Activated T-cell treated with anti-CD3 and anti-CD28 coated beads, Interleukin-2, amount 50 U/mL, for 72 hours (primary cell): ENCODE measurements at regions not wholly inside any gene's neighbourhood (a gene's known extent, or its start where the extent isn't known, plus 50 kb on each side); places are given as distances from the start of the nearest gene placed in this dataset.

Source experiments
- ATAC-seq, 2 donors: fragments of 150-1000 bp; cut with Tn5 transposase; replicated peaks in 1 of 2; 2 replicates each; pipeline ENCODE4 v1.10.0; 2021; ENCODE audit warnings: moderate library complexity in 2 of 2, mild to moderate bottlenecking in 1 of 2
- DNase-seq, 2 donors: peaks; one replicate each; pipeline ENCODE4 v3.0.0; 2021 to 2022; ENCODE audit warnings: mixed read lengths in 1 of 2
- H3K27ac Mint-ChIP-seq: one replicate; pipeline ENCODE4 v1.8.0; 2022; ENCODE audit warnings: mild to moderate bottlenecking, moderate library complexity, mixed read lengths
- H3K27me3 Mint-ChIP-seq: one replicate; pipeline ENCODE4 v1.8.0; 2022; ENCODE audit warnings: low read depth, mixed read lengths
- H3K36me3 Mint-ChIP-seq, 2 donors: one replicate each; pipeline ENCODE4 v1.8.0; 2022; ENCODE audit warnings: mixed read lengths in 2 of 2, mild to moderate bottlenecking in 1 of 2; ENCODE audit not compliant: insufficient read depth in 2 of 2
- H3K4me1 Mint-ChIP-seq: one replicate; pipeline ENCODE4 v1.8.0; 2022; ENCODE audit warnings: low read depth, mixed read lengths
- H3K4me3 Mint-ChIP-seq, 2 donors: one replicate each; pipeline ENCODE4 v1.8.0; 2022; ENCODE audit warnings: mild to moderate bottlenecking in 2 of 2, mixed read lengths in 2 of 2, moderate library complexity in 2 of 2
- H3K9me3 Mint-ChIP-seq, 2 donors: one replicate each; pipeline ENCODE4 v1.8.0; 2022; ENCODE audit warnings: mixed read lengths in 2 of 2

- Mint-ChIP-seq H3K27ac (no peak overlapping the region), H3K36me3 (peaks cover 0 to 2% of the 10 kb centered on the region in 2 donors), H3K27me3 (no peaks in the 10 kb centered on the region), H3K9me3 (peaks cover 0 to 5% of the 10 kb centered on the region in 2 donors), H3K4me1 (peaks cover 18% of the 10 kb centered on the region), H3K4me3 (no peak overlapping the region)
- ATAC-seq (no peak), DNase-seq (no peak)
Measured at GRCh38 chr11:44670794-44671193, 56.0 kb upstream of the TSPAN18 start.

DNA sequence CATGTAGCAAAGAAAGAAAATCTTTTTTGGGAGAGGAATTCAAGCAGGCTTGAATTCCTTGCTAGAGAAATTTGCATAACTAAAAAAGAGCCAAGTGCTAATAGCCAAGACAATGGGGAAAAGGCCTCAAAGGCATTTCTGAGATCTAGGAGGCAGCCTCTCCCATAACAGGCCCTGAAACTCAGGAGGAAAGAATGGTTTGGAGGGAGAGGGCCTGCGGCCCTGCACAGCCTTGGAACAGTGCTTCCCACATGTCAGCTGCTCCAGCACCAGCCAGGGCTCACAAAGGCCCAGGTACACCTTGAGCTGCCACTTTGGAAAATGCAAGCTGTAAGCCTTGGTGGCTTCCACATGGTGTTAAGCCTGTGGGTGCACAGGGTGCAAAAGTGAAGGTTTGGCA is 55.5 kb upstream of the TSPAN18 start:
- DNase-seq (no peak), ATAC-seq (no peak)
- H3K27me3 Mint-ChIP-seq: no peaks in the 10 kb centered on the region
- H3K4me3 Mint-ChIP-seq: no peak overlapping the region
- peaks cover 0 to 2% of the 10 kb centered on the region in 2 donors for H3K36me3 Mint-ChIP-seq
- H3K27ac Mint-ChIP-seq: no peak overlapping the region
- H3K4me1 Mint-ChIP-seq: peaks cover 18% of the 10 kb centered on the region
- H3K9me3 Mint-ChIP-seq: peaks cover 0 to 5% of the 10 kb centered on the region in 2 donors

- no peaks in the 10 kb centered on the region for H3K27me3 Mint-ChIP-seq
- H3K4me3 Mint-ChIP-seq: no peak overlapping the region
- peaks cover 18% of the 10 kb centered on the region for H3K4me1 Mint-ChIP-seq
- no peak for DNase-seq
- no peak overlapping the region for H3K27ac Mint-ChIP-seq
- ATAC-seq: no peak
- H3K9me3 Mint-ChIP-seq: peaks cover 0 to 5% of the 10 kb centered on the region in 2 donors
- peaks cover 0 to 2% of the 10 kb centered on the region in 2 donors for H3K36me3 Mint-ChIP-seq
Measured at GRCh38 chr11:44673688-44674087, 53.1 kb upstream of the TSPAN18 start.

- Mint-ChIP-seq H3K36me3 (peaks cover 0 to 2% of the 10 kb centered on the region in 2 donors), H3K4me1 (peaks cover 18% of the 10 kb centered on the region), H3K9me3 (peaks cover 0 to 5% of the 10 kb centered on the region in 2 donors), H3K4me3 (no peak overlapping the region), H3K27me3 (no peaks in the 10 kb centered on the region), H3K27ac (no peak overlapping the region)
- DNase-seq (no peak), ATAC-seq (peak; percentile 39 to 44)
Measured at GRCh38 chr11:44674809-44675208, 52.0 kb upstream of the TSPAN18 start.

- peaks cover 29% of the 10 kb centered on the region for H3K4me1 Mint-ChIP-seq
- no peaks in the 10 kb centered on the region for H3K27me3 Mint-ChIP-seq
- H3K27ac Mint-ChIP-seq: no peak overlapping the region
- no peak overlapping the region for H3K4me3 Mint-ChIP-seq
- no peak for DNase-seq
- no peak for ATAC-seq
- H3K9me3 Mint-ChIP-seq: peaks cover 0 to 3% of the 10 kb centered on the region in 2 donors
- H3K36me3 Mint-ChIP-seq: peaks cover 0 to 2% of the 10 kb centered on the region in 2 donors
Measured at GRCh38 chr11:44675906-44676305, 50.9 kb upstream of the TSPAN18 start.
